HG03432 (cell line): ENCODE measurements at regions not wholly inside any gene's neighbourhood (a gene's known extent, or its start where the extent isn't known, plus 50 kb on each side); places are given as distances from the start of the nearest gene placed in this dataset.
"Not testable (repeated sequence)": the region's sequence is repeated elsewhere in the genome, so short reads cannot be mapped to it uniquely, and the experiment has no call there.

ENCODE experiments used
- ATAC-seq: cut with Tn5 transposase; IDR thresholded peaks from one replicate; pipeline ENCODE4 v1.9.1; 2021; ENCODE audit warnings: mild to moderate bottlenecking, moderate library complexity; ENCODE audit not compliant: unreplicated experiment

GRCh38 chr5:125863579-125863978 lies 559.6 kb upstream of the GRAMD2B start:
- ATAC-seq: no peak

- no peak for ATAC-seq
These were observed 557.9 kb upstream of the GRAMD2B start for GRCh38 chr5:125865166-125865815.

GRCh38 chr5:125868036-125868435 lies 555.2 kb upstream of the GRAMD2B start:
- no peak for ATAC-seq

GRCh38 chr5:125870256-125870655 lies 553.0 kb upstream of the GRAMD2B start:
- ATAC-seq: no peak

GRCh38 chr5:125874057-125874456 lies 549.2 kb upstream of the GRAMD2B start:
- no peak for ATAC-seq

GRCh38 chr5:125874717-125875116 lies 548.5 kb upstream of the GRAMD2B start:
- ATAC-seq: no peak

- ATAC-seq: no peak
These were observed 546.0 kb upstream of the GRAMD2B start for GRCh38 chr5:125877248-125877647.

- ATAC-seq: no peak
These were observed 541.1 kb upstream of the GRAMD2B start for GRCh38 chr5:125882061-125882460.

- no peak for ATAC-seq
These were observed 540.0 kb upstream of the GRAMD2B start for GRCh38 chr5:125883223-125883622.

- no peak for ATAC-seq
These were observed 534.9 kb upstream of the GRAMD2B start for GRCh38 chr5:125888358-125888757.

- no peak for ATAC-seq
These were observed 532.7 kb upstream of the GRAMD2B start for GRCh38 chr5:125890511-125890931.

- no peak for ATAC-seq
These were observed 532.0 kb upstream of the GRAMD2B start for GRCh38 chr5:125891061-125891725.

- ATAC-seq: no peak
These were observed 528.8 kb upstream of the GRAMD2B start for GRCh38 chr5:125894383-125894782.

- no peak for ATAC-seq
These were observed 526.8 kb upstream of the GRAMD2B start for GRCh38 chr5:125896368-125896767.

- no peak for ATAC-seq
These were observed 526.1 kb upstream of the GRAMD2B start for GRCh38 chr5:125897089-125897488.

GRCh38 chr5:125898851-125899405 lies 524.3 kb upstream of the GRAMD2B start:
- ATAC-seq: no peak

GRCh38 chr5:125912028-125912427 lies 511.2 kb upstream of the GRAMD2B start:
- ATAC-seq: no peak

- no peak for ATAC-seq
These were observed 510.0 kb upstream of the GRAMD2B start for GRCh38 chr5:125913200-125913599.

- no peak for ATAC-seq
These were observed 508.7 kb upstream of the GRAMD2B start for GRCh38 chr5:125914471-125914870.

- not testable (repeated sequence) for ATAC-seq
These were observed 499.3 kb upstream of the GRAMD2B start for GRCh38 chr5:125923958-125924357.

- peak; percentile 75 for ATAC-seq
These were observed 497.0 kb upstream of the GRAMD2B start for GRCh38 chr5:125926172-125926571.

GRCh38 chr5:125928663-125929062 lies 494.5 kb upstream of the GRAMD2B start:
- ATAC-seq: peak; percentile 36
